ENCODE measurements at regions not wholly inside any gene's neighbourhood (a gene's known extent, or its start where the extent isn't known, plus 50 kb on each side); places are given as distances from the start of the nearest gene placed in this dataset.

DNA sequence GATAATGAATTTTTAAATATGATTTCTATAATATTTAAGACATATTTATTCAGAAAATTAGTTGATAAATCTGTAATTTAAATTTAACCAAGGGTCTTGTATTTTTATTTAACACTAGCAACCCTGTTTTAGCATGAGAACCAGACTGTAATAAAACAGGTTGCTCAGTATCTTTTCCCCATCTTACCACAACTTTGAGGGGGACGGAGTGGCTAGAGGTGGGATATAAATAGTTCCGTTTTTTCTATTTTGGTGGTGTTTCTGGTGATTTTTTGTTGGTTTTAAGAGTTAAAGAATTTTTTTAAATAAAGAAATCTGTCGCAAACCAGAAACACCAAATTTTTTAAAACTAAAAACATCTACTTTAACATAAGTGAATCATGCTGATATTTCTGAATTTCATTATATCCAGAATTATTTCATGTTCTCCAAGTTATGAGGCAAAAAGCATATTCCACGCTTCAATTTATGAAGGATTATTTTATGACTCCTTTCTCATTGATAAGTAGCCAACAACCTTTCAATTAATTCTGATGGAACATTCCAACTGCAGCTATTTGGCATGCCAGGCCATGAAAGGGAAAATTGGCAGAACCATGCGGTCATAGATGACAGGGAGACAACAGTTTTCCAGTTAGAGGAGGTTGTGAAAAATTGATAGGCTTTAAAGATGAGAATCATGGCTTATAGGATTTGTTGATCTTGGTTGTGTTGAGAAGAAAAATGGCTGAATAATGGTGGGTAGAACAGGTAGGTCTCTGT, 151.9 kb upstream of the CARMIL1 start (continued):
- TF ChIP-seq, protein P1, sequence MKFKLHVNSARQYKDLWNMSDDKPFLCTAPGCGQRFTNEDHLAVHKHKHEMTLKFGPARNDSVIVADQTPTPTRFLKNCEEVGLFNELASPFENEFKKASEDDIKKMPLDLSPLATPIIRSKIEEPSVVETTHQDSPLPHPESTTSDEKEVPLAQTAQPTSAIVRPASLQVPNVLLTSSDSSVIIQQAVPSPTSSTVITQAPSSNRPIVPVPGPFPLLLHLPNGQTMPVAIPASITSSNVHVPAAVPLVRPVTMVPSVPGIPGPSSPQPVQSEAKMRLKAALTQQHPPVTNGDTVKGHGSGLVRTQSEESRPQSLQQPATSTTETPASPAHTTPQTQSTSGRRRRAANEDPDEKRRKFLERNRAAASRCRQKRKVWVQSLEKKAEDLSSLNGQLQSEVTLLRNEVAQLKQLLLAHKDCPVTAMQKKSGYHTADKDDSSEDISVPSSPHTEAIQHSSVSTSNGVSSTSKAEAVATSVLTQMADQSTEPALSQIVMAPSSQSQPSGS (CRISPR knock-in tag; IDR thresholded peaks at IDR 0.05; ENCODE audit: borderline replicate concordance, low read depth) = no peak
- no peak for TF ChIP-seq ESRRA (CRISPR knock-in tag; IDR thresholded peaks at IDR 0.05; ENCODE audit: borderline replicate concordance)
- TF ChIP-seq, protein P2, sequence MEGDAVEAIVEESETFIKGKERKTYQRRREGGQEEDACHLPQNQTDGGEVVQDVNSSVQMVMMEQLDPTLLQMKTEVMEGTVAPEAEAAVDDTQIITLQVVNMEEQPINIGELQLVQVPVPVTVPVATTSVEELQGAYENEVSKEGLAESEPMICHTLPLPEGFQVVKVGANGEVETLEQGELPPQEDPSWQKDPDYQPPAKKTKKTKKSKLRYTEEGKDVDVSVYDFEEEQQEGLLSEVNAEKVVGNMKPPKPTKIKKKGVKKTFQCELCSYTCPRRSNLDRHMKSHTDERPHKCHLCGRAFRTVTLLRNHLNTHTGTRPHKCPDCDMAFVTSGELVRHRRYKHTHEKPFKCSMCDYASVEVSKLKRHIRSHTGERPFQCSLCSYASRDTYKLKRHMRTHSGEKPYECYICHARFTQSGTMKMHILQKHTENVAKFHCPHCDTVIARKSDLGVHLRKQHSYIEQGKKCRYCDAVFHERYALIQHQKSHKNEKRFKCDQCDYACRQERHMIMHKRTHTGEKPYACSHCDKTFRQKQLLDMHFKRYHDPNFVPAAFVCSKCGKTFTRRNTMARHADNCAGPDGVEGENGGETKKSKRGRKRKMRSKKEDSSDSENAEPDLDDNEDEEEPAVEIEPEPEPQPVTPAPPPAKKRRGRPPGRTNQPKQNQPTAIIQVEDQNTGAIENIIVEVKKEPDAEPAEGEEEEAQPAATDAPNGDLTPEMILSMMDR (IDR thresholded peaks at IDR 0.05) = no peak
- TF ChIP-seq, protein P3, sequence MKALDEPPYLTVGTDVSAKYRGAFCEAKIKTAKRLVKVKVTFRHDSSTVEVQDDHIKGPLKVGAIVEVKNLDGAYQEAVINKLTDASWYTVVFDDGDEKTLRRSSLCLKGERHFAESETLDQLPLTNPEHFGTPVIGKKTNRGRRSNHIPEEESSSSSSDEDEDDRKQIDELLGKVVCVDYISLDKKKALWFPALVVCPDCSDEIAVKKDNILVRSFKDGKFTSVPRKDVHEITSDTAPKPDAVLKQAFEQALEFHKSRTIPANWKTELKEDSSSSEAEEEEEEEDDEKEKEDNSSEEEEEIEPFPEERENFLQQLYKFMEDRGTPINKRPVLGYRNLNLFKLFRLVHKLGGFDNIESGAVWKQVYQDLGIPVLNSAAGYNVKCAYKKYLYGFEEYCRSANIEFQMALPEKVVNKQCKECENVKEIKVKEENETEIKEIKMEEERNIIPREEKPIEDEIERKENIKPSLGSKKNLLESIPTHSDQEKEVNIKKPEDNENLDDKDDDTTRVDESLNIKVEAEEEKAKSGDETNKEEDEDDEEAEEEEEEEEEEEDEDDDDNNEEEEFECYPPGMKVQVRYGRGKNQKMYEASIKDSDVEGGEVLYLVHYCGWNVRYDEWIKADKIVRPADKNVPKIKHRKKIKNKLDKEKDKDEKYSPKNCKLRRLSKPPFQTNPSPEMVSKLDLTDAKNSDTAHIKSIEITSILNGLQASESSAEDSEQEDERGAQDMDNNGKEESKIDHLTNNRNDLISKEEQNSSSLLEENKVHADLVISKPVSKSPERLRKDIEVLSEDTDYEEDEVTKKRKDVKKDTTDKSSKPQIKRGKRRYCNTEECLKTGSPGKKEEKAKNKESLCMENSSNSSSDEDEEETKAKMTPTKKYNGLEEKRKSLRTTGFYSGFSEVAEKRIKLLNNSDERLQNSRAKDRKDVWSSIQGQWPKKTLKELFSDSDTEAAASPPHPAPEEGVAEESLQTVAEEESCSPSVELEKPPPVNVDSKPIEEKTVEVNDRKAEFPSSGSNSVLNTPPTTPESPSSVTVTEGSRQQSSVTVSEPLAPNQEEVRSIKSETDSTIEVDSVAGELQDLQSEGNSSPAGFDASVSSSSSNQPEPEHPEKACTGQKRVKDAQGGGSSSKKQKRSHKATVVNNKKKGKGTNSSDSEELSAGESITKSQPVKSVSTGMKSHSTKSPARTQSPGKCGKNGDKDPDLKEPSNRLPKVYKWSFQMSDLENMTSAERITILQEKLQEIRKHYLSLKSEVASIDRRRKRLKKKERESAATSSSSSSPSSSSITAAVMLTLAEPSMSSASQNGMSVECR (CRISPR knock-in tag; IDR thresholded peaks at IDR 0.05; ENCODE audit: borderline replicate concordance) = no peak
- TF ChIP-seq PRRX2 (CRISPR knock-in tag; IDR thresholded peaks at IDR 0.05) = no peak
- no peak for TF ChIP-seq SOX15 (CRISPR knock-in tag; IDR thresholded peaks at IDR 0.05)
- no peak for TF ChIP-seq SP1 (CRISPR knock-in tag; conservative IDR thresholded peaks at IDR 0.05)

DNA sequence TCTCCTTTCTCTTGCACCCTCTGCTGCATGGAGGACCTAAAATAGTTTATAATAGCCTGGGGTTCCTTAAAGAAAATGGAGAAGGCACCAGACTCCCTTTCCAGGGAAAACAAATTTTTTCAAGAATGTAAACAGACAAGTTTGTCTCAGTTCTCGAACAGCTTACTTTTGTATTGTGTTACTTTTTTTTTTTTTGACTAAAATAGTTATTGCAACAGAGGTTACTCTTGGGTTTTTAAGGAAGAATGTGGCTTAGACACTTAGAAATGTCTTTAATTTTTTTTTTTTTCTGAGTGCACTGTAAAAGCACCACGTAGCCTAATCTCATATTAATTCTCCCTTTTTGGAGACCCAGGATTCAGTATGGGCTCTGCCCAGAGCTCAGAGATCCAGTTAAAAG, 148.7 kb upstream of the CARMIL1 start:
- TF ChIP-seq KAT7 (CRISPR knock-in tag; IDR thresholded peaks at IDR 0.05; ENCODE audit: borderline replicate concordance) (no peak), ZNF263 (CRISPR knock-in tag; IDR thresholded peaks at IDR 0.05; ENCODE audit: low read depth) (no peak), OVOL2 (CRISPR knock-in tag; IDR thresholded peaks at IDR 0.05; ENCODE audit: borderline replicate concordance) (no peak), FOXK1 (CRISPR knock-in tag; IDR thresholded peaks at IDR 0.05) (no peak), NR3C1 (CRISPR knock-in tag; conservative IDR thresholded peaks at IDR 0.05; ENCODE audit: low read depth) (no peak), TP53 (CRISPR knock-in tag; IDR thresholded peaks at IDR 0.05) (no peak), MXD4 (CRISPR knock-in tag; IDR thresholded peaks at IDR 0.05; ENCODE audit: borderline replicate concordance) (no peak)
- TF ChIP-seq, protein P4, sequence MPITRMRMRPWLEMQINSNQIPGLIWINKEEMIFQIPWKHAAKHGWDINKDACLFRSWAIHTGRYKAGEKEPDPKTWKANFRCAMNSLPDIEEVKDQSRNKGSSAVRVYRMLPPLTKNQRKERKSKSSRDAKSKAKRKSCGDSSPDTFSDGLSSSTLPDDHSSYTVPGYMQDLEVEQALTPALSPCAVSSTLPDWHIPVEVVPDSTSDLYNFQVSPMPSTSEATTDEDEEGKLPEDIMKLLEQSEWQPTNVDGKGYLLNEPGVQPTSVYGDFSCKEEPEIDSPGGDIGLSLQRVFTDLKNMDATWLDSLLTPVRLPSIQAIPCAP (CRISPR knock-in tag; IDR thresholded peaks at IDR 0.05) = no peak
- TF ChIP-seq, protein P5, sequence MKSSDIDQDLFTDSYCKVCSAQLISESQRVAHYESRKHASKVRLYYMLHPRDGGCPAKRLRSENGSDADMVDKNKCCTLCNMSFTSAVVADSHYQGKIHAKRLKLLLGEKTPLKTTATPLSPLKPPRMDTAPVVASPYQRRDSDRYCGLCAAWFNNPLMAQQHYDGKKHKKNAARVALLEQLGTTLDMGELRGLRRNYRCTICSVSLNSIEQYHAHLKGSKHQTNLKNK (CRISPR knock-in tag; IDR thresholded peaks at IDR 0.05) = no peak
- ATAC-seq = no peak
- ChIA-PET POLR2A (interaction anchor here (0.7 kb wide), 1 partner anchor 308 kb away, joined by 4 read pairs; no protein-coding TSS in a partner anchor), CTCF (no interaction called here)
- DNase-seq (ENCODE audit: low spot score) = no peak
- Mint-ChIP-seq H3K27me3 (ENCODE audit: low read depth) (no peaks in the 10 kb centered on the region), H3K36me3 (peaks cover 44% of the 10 kb centered on the region), H3K4me1 (peaks cover 26% of the 10 kb centered on the region), H3K4me3 (no peak overlapping the region), H3K9me3 (peaks cover 55% of the 10 kb centered on the region), H3K27ac (no peak overlapping the region)

Measured in WTC11 (cell line).